Liver (tissue), 8 donors: ENCODE measurements at regions not wholly inside any gene's neighbourhood (a gene's known extent, or its start where the extent isn't known, plus 50 kb on each side); places are given as distances from the start of the nearest gene placed in this dataset.

Experiments
- DNase-seq: peaks from one replicate; pipeline ENCODE4 v3.0.0-alpha.2; 2017; ENCODE audit warnings: low spot score
- H3K27ac ChIP-seq, 2 donors: one replicate each; pipeline ENCODE4 v1.7.0; 2013; ENCODE audit warnings: inconsistent platforms in 2 of 2, low read length in 2 of 2, control low read depth in 1 of 2, low read depth in 1 of 2, mild to moderate bottlenecking in 1 of 2
- H3K27me3 ChIP-seq, 4 donors: one replicate each; pipeline versions ENCODE4 v1.6.1 to v1.7.0; 2013; ENCODE audit warnings: low read length in 3 of 4, inconsistent platforms in 1 of 4, mild to moderate bottlenecking in 1 of 4, moderate library complexity in 1 of 4; ENCODE audit not compliant: control insufficient read depth in 4 of 4, insufficient read depth in 4 of 4
- H3K36me3 ChIP-seq, 4 donors: one replicate each; pipeline versions ENCODE4 v1.6.1 to v1.7.0; 2013; ENCODE audit warnings: low read length in 3 of 4, mild to moderate bottlenecking in 3 of 4, low read depth in 1 of 4, moderate library complexity in 1 of 4; ENCODE audit not compliant: control insufficient read depth in 4 of 4, insufficient read depth in 3 of 4
- H3K4me1 ChIP-seq, 4 donors: one replicate each; pipeline versions ENCODE4 v1.6.1 to v1.7.0; 2013; ENCODE audit warnings: low read length in 3 of 4, mild to moderate bottlenecking in 3 of 4, moderate library complexity in 1 of 4; ENCODE audit not compliant: control insufficient read depth in 4 of 4, insufficient read depth in 4 of 4
- H3K4me3 ChIP-seq, 3 donors: one replicate each; pipeline versions ENCODE4 v1.6.1 to v1.7.0; 2013; ENCODE audit warnings: low read length in 3 of 3, control low read depth in 1 of 3, low read depth in 1 of 3, mild to moderate bottlenecking in 1 of 3
- H3K9ac ChIP-seq, 2 donors: one replicate each; pipeline ENCODE4 v1.7.0; 2013; ENCODE audit warnings: low read length in 2 of 2, mild to moderate bottlenecking in 2 of 2, moderate library complexity in 2 of 2, control low read depth in 1 of 2, low read depth in 1 of 2
- H3K9me3 ChIP-seq, 4 donors: one replicate each; pipeline versions ENCODE4 v1.6.1 to v1.7.0; 2013; ENCODE audit warnings: low read length in 3 of 4; ENCODE audit not compliant: control insufficient read depth in 4 of 4
- ATF3 ChIP-seq: IDR thresholded peaks from 2 replicates; pipeline ENCODE4 v1.6.1; 2016; ENCODE audit warnings: antibody characterized with exemption
- CTCF ChIP-seq: fragments of 150-350 bp; IDR thresholded peaks from 2 replicates; pipeline ENCODE4 v1.5.1; 2017; ENCODE audit warnings: improper control_type of control experiment, low read depth, low read length; ENCODE audit not compliant: missing input control
- EGR1 ChIP-seq, 2 donors: IDR thresholded peaks; 2 replicates each; pipeline ENCODE4 v1.6.1; 2016 to 2018; ENCODE audit warnings: antibody characterized with exemption in 2 of 2, low read depth in 2 of 2
- FOXA1 ChIP-seq: IDR thresholded peaks from 2 replicates; pipeline ENCODE4 v1.6.1; 2016; ENCODE audit warnings: antibody characterized with exemption
- FOXA2 ChIP-seq: IDR thresholded peaks from 2 replicates; pipeline ENCODE4 v1.6.1; 2016; ENCODE audit warnings: antibody characterized with exemption
- GABPA ChIP-seq, 2 donors: IDR thresholded peaks in 1 of 2; conservative IDR thresholded peaks in 1 of 2; 2 replicates each; pipeline ENCODE4 v1.6.1; 2016; ENCODE audit warnings: antibody characterized with exemption in 2 of 2, mild to moderate bottlenecking in 1 of 2, moderate library complexity in 1 of 2
- HNF4A ChIP-seq, 2 donors: conservative IDR thresholded peaks; 2 replicates each; pipeline ENCODE4 v1.6.1; 2016; ENCODE audit warnings: antibody characterized with exemption in 2 of 2, mild to moderate bottlenecking in 2 of 2
- HNF4G ChIP-seq: IDR thresholded peaks from 2 replicates; pipeline ENCODE4 v1.6.1; 2016; ENCODE audit warnings: antibody characterized with exemption
- JUND ChIP-seq, 2 donors: IDR thresholded peaks; 2 replicates each; pipeline ENCODE4 v1.6.1; 2016; ENCODE audit warnings: antibody characterized with exemption in 2 of 2
- MAX ChIP-seq: IDR thresholded peaks from 2 replicates; pipeline ENCODE4 v1.6.1; 2016; ENCODE audit warnings: antibody characterized with exemption
- NR2F2 ChIP-seq: IDR thresholded peaks from 2 replicates; pipeline ENCODE4 v1.6.1; 2016; ENCODE audit warnings: antibody characterized with exemption
- RAD21 ChIP-seq, 2 donors: IDR thresholded peaks; 2 replicates each; pipeline ENCODE4 v1.6.1; 2016; ENCODE audit warnings: antibody characterized with exemption in 2 of 2, mild to moderate bottlenecking in 2 of 2
- REST ChIP-seq: IDR thresholded peaks from 2 replicates; pipeline ENCODE4 v1.6.1; 2016; ENCODE audit warnings: antibody characterized with exemption, mild to moderate bottlenecking
- RXRA ChIP-seq, 2 donors: IDR thresholded peaks; 2 replicates each; pipeline ENCODE4 v1.6.1; 2017 to 2018; ENCODE audit warnings: antibody characterized with exemption in 2 of 2, mild to moderate bottlenecking in 1 of 2
- SP1 ChIP-seq: IDR thresholded peaks from 2 replicates; pipeline ENCODE4 v1.6.1; 2018; ENCODE audit warnings: antibody characterized with exemption, mild to moderate bottlenecking
- TAF1 ChIP-seq: conservative IDR thresholded peaks from 2 replicates; pipeline ENCODE4 v1.6.1; 2016; ENCODE audit warnings: antibody characterized with exemption, mild to moderate bottlenecking
- YY1 ChIP-seq: IDR thresholded peaks from 2 replicates; pipeline ENCODE4 v1.6.1; 2016; ENCODE audit warnings: antibody characterized with exemption, mild to moderate bottlenecking
- ZBTB33 ChIP-seq: IDR thresholded peaks from 2 replicates; pipeline ENCODE4 v1.6.1; 2016; ENCODE audit warnings: antibody characterized with exemption
- WGBS: extraction: QIAGEN DNeasy Blood & Tissue Kit; methylation state at CpG from one replicate; pipeline ENCODE4 v1.1.7; 2013; 5-methylcytosine and 5-hydroxymethylcytosine counted together
- donor health status: healthy.
- donor health status: healthy.
- donor health status: healthy.
- donor health status: healthy.
- donor health status: healthy.

- no peak overlapping the region for H3K27ac ChIP-seq
- DNase-seq, result no peak
- H3K36me3 ChIP-seq, result no peaks in the 10 kb centered on the region
- peaks cover 0 to 3% (median 0%) of the 10 kb centered on the region in 4 donors for H3K27me3 ChIP-seq
- TF ChIP-seq MAX (no peak), YY1 (no peak), SP1 (no peak), RXRA (IDR thresholded peaks at IDR 0.05) (no peak), NR2F2 (no peak), ZBTB33 (no peak), FOXA1 (no peak)
- H3K9ac ChIP-seq, result no peak overlapping the region
- no peak overlapping the region for H3K4me3 ChIP-seq
- 72% methylated on average over 7 of the region's 7 CpGs for WGBS
- no peaks in the 10 kb centered on the region for H3K4me1 ChIP-seq
- no peaks in the 10 kb centered on the region for H3K9me3 ChIP-seq
These were observed 105.8 kb upstream of the MSX1 start for GRCh38 chr4:4753643-4754042.

GRCh38 chr4:4752576-4753401, 106.7 kb upstream of the MSX1 start:
- Histone ChIP-seq H3K27ac (no peak overlapping the region), H3K4me1 (no peaks in the 10 kb centered on the region), H3K27me3 (peaks cover 0 to 3% (median 0%) of the 10 kb centered on the region in 4 donors), H3K36me3 (no peaks in the 10 kb centered on the region), H3K9me3 (no peaks in the 10 kb centered on the region), H3K9ac (no peak overlapping the region), H3K4me3 (no peak overlapping the region)
- TF ChIP-seq CTCF, result no peak
- no peak for TF ChIP-seq ZBTB33
- TF ChIP-seq YY1, result no peak
- no peak for TF ChIP-seq RAD21 (IDR thresholded peaks at IDR 0.05)
- TF ChIP-seq GABPA (IDR thresholded peaks at IDR 0.05 in 1 of 2, conservative IDR thresholded peaks at IDR 0.05 in 1 of 2), result no peak
- TF ChIP-seq SP1, result no peak
- no peak for TF ChIP-seq NR2F2
- TF ChIP-seq REST, result no peak
- no peak for TF ChIP-seq FOXA1
- no peak for TF ChIP-seq FOXA2
- no peak for TF ChIP-seq EGR1 (IDR thresholded peaks at IDR 0.05; ENCODE audit: low read depth in 2 of 2)
- TF ChIP-seq ATF3, result no peak
- no peak for TF ChIP-seq JUND (IDR thresholded peaks at IDR 0.05)
- TF ChIP-seq HNF4G, result no peak
- TF ChIP-seq TAF1, result no peak
- no peak for TF ChIP-seq HNF4A (conservative IDR thresholded peaks at IDR 0.05)
- WGBS, result 70% methylated on average over 15 of the region's 15 CpGs
- no peak for DNase-seq
